Loucy (cell line): ENCODE measurements at regions not wholly inside any gene's neighbourhood (a gene's known extent, or its start where the extent isn't known, plus 50 kb on each side); places are given as distances from the start of the nearest gene placed in this dataset.

Experiments
- EZH2phosphoT487 ChIP-seq: fragments of 200-600 bp; IDR thresholded peaks from 2 replicates; pipeline ENCODE4 v1.6.1; 2018; ENCODE audit warnings: antibody characterized with exemption, mild to moderate bottlenecking, moderate library complexity, borderline replicate concordance
- TF ChIP-seq, protein P1 (sequence below): fragments of 200-600 bp; sonication (generic); conservative IDR thresholded peaks from 2 replicates; pipeline ENCODE4 v1.5.1; 2014; ENCODE audit warnings: mild to moderate bottlenecking, antibody characterized with exemption, low read length

DNA sequence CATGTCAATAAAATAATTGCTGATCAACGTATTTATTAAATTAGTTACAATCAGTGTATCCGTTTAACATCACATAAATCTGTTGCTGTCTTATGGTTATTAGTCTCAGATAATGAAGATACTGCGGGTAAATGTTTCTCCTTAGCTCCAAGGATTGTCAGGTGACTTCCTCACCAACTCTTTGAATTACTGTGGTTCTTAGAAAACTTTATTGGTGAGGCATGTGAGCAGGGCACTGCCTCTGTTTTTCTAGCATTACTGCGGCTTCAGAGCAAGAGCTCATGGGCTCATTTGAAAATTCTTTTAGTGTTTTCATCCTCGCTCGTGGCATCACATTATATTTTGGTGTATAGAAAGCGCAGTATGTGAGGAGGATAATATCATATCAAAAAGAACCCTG is 555.9 kb downstream of the LMO4 start:
- TF ChIP-seq, protein P1, sequence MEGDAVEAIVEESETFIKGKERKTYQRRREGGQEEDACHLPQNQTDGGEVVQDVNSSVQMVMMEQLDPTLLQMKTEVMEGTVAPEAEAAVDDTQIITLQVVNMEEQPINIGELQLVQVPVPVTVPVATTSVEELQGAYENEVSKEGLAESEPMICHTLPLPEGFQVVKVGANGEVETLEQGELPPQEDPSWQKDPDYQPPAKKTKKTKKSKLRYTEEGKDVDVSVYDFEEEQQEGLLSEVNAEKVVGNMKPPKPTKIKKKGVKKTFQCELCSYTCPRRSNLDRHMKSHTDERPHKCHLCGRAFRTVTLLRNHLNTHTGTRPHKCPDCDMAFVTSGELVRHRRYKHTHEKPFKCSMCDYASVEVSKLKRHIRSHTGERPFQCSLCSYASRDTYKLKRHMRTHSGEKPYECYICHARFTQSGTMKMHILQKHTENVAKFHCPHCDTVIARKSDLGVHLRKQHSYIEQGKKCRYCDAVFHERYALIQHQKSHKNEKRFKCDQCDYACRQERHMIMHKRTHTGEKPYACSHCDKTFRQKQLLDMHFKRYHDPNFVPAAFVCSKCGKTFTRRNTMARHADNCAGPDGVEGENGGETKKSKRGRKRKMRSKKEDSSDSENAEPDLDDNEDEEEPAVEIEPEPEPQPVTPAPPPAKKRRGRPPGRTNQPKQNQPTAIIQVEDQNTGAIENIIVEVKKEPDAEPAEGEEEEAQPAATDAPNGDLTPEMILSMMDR: no peak
- TF ChIP-seq EZH2phosphoT487: no peak
